22Rv1 (cell line): ENCODE measurements at regions not wholly inside any gene's neighbourhood (a gene's known extent, or its start where the extent isn't known, plus 50 kb on each side); places are given as distances from the start of the nearest gene placed in this dataset.
A peak's percentile ranks its signal among the peaks of the same experiment; 100 is the strongest.

Experiments
- H3K27ac ChIP-seq: fragments of 450-650 bp; 2 replicates; pipeline ENCODE4 v1.5.1; 2017
- CTCF ChIP-seq: fragments of 450-650 bp; IDR thresholded peaks from 2 replicates; pipeline ENCODE4 v1.5.1; 2017; ENCODE audit warnings: mild to moderate bottlenecking
- ZFX ChIP-seq: fragments of 450-650 bp; IDR thresholded peaks from 2 replicates; pipeline ENCODE4 v1.6.1; 2017; ENCODE audit warnings: antibody characterized with exemption, borderline replicate concordance

GRCh38 chr2:60152226-60152833, 401.1 kb downstream of the BCL11A start:
- TF ChIP-seq CTCF, result peak; percentile 76
- TF ChIP-seq ZFX, result no peak
- no peak overlapping the region for H3K27ac ChIP-seq

GRCh38 chr2:60149176-60149575, 404.3 kb downstream of the BCL11A start:
- no peak overlapping the region for H3K27ac ChIP-seq
- TF ChIP-seq ZFX, result no peak
- no peak for TF ChIP-seq CTCF

- H3K27ac ChIP-seq, result no peak overlapping the region
- TF ChIP-seq ZFX, result no peak
- no peak for TF ChIP-seq CTCF
Measured at GRCh38 chr2:60148716-60149115, 404.7 kb downstream of the BCL11A start.

GRCh38 chr2:60140185-60140584, 413.3 kb downstream of the BCL11A start:
- no peak overlapping the region for H3K27ac ChIP-seq
- no peak for TF ChIP-seq CTCF
- TF ChIP-seq ZFX, result no peak

GRCh38 chr2:60136913-60137312, 416.5 kb downstream of the BCL11A start:
- no peak for TF ChIP-seq ZFX
- TF ChIP-seq CTCF, result no peak

GRCh38 chr2:60127191-60127590, 426.3 kb downstream of the BCL11A start:
- TF ChIP-seq CTCF (no peak), ZFX (no peak)
- no peak overlapping the region for H3K27ac ChIP-seq

More at GRCh38 chr2:60136913-60137312, 416.5 kb downstream of the BCL11A start:
- no peak overlapping the region for H3K27ac ChIP-seq

- no peak for TF ChIP-seq ZFX
- no peak for TF ChIP-seq CTCF
- no peak overlapping the region for H3K27ac ChIP-seq
Measured at GRCh38 chr2:60125611-60126426, 427.6 kb downstream of the BCL11A start.
